ENCODE measurements at regions not wholly inside any gene's neighbourhood (a gene's known extent, or its start where the extent isn't known, plus 50 kb on each side); places are given as distances from the start of the nearest gene placed in this dataset.

Small RNA genes in the stretch of these regions (small RNA-seq; reads per million reads assigned to genes)
- gene RNU7-148P, result 0 reads per million in 4 donors
